Loucy (cell line): ENCODE measurements at regions not wholly inside any gene's neighbourhood (a gene's known extent, or its start where the extent isn't known, plus 50 kb on each side); places are given as distances from the start of the nearest gene placed in this dataset.
"Not testable (repeated sequence)": the region's sequence is repeated elsewhere in the genome, so short reads cannot be mapped to it uniquely, and the experiment has no call there.

Experiments
- CTCF ChIP-seq: fragments of 200-600 bp; sonication (generic); conservative IDR thresholded peaks from 2 replicates; pipeline ENCODE4 v1.5.1; 2014; ENCODE audit warnings: mild to moderate bottlenecking, antibody characterized with exemption, low read length
- EZH2phosphoT487 ChIP-seq: fragments of 200-600 bp; IDR thresholded peaks from 2 replicates; pipeline ENCODE4 v1.6.1; 2018; ENCODE audit warnings: antibody characterized with exemption, mild to moderate bottlenecking, moderate library complexity, borderline replicate concordance

- not testable (repeated sequence) for TF ChIP-seq CTCF, EZH2phosphoT487
These were observed 617.4 kb downstream of the CDH8 start for GRCh38 chr16:61418802-61419201.
